Esophagus muscularis mucosa (tissue), 4 donors: ENCODE measurements at regions not wholly inside any gene's neighbourhood (a gene's known extent, or its start where the extent isn't known, plus 50 kb on each side); places are given as distances from the start of the nearest gene placed in this dataset.

Experiments used
- CTCF ChIP-seq, 3 experiments: fragments of 200-600 bp in 2 of 3; fragments of 450-650 bp in 1 of 3; sonication (generic) in 2 of 3; IDR thresholded peaks; one replicate each; pipeline ENCODE4 v1.5.1; 2017 to 2019; ENCODE audit warnings: antibody characterized with exemption in 3 of 3, mild to moderate bottlenecking in 2 of 3, moderate library complexity in 1 of 3
- EP300 ChIP-seq: sonication (generic); formaldehyde crosslinking; IDR thresholded peaks from one replicate; pipeline ENCODE4 v1.6.1; 2017; ENCODE audit warnings: antibody characterized with exemption
- POLR2A ChIP-seq: fragments of 450-650 bp; IDR thresholded peaks from one replicate; pipeline ENCODE4 v1.6.1; 2017; ENCODE audit warnings: antibody characterized with exemption, moderate library complexity, mild to moderate bottlenecking, low read depth
- POLR2AphosphoS5 ChIP-seq, 2 donors: sonication (generic); formaldehyde crosslinking; IDR thresholded peaks; one replicate each; pipeline ENCODE4 v1.6.1; 2017; ENCODE audit warnings: antibody characterized with exemption in 2 of 2

- no peak for TF ChIP-seq POLR2AphosphoS5 (IDR thresholded peaks at IDR 0.05)
- TF ChIP-seq CTCF (IDR thresholded peaks at IDR 0.05) = no peak
- TF ChIP-seq POLR2A = no peak
- TF ChIP-seq EP300 = no peak
Observed at GRCh38 chr2:42926434-42927333, 134.3 kb upstream of the HAAO start.
